MG63 (cell line): ENCODE measurements at regions not wholly inside any gene's neighbourhood (a gene's known extent, or its start where the extent isn't known, plus 50 kb on each side); places are given as distances from the start of the nearest gene placed in this dataset.
A peak's percentile ranks its signal among the peaks of the same experiment; 100 is the strongest.

Experiments
- DNase-seq: peaks from one replicate; pipeline ENCODE4 v3.0.0-alpha.2; 2020
- H3K27me3 ChIP-seq: fragments of 250-450 bp; sonication (Bioruptor Pico); 2 replicates; pipeline ENCODE4 v1.5.1; 2020; ENCODE audit warnings: mild to moderate bottlenecking, moderate library complexity
- H3K36me3 ChIP-seq: fragments of 250-450 bp; sonication (Bioruptor Pico); 2 replicates; pipeline ENCODE4 v1.5.1; 2020; ENCODE audit warnings: mild to moderate bottlenecking, moderate library complexity
- H3K4me3 ChIP-seq: fragments of 250-450 bp; sonication (Bioruptor Pico); 2 replicates; pipeline ENCODE4 v1.5.1; 2020; ENCODE audit warnings: mild to moderate bottlenecking, moderate library complexity
- H3K9me3 ChIP-seq: fragments of 250-450 bp; sonication (Bioruptor Pico); 2 replicates; pipeline ENCODE4 v1.5.1; 2020; ENCODE audit warnings: mild to moderate bottlenecking, moderate library complexity

- Histone ChIP-seq H3K4me3 (no peak overlapping the region), H3K27me3 (no peaks in the 10 kb centered on the region), H3K36me3 (peaks cover 4% of the 10 kb centered on the region; the same call in 1 of the 2 replicates), H3K9me3 (no peaks in the 10 kb centered on the region)
- no peak for DNase-seq
These were observed 55.6 kb upstream of the MACF1 start for GRCh38 chr1:39148942-39149341.

GRCh38 chr1:39149509-39149908 is 55.0 kb upstream of the MACF1 start:
- no peak for DNase-seq
- peaks cover 6% of the 10 kb centered on the region; the same call in 1 of the 2 replicates for H3K36me3 ChIP-seq
- H3K27me3 ChIP-seq = no peaks in the 10 kb centered on the region
- no peaks in the 10 kb centered on the region for H3K9me3 ChIP-seq
- H3K4me3 ChIP-seq = no peak overlapping the region

- DNase-seq = no peak
- Histone ChIP-seq H3K9me3 (no peaks in the 10 kb centered on the region), H3K36me3 (peaks cover 6% of the 10 kb centered on the region; the same call in 1 of the 2 replicates), H3K4me3 (no peak overlapping the region), H3K27me3 (no peaks in the 10 kb centered on the region)
These were observed 53.7 kb upstream of the MACF1 start for GRCh38 chr1:39150779-39151178.

DNA sequence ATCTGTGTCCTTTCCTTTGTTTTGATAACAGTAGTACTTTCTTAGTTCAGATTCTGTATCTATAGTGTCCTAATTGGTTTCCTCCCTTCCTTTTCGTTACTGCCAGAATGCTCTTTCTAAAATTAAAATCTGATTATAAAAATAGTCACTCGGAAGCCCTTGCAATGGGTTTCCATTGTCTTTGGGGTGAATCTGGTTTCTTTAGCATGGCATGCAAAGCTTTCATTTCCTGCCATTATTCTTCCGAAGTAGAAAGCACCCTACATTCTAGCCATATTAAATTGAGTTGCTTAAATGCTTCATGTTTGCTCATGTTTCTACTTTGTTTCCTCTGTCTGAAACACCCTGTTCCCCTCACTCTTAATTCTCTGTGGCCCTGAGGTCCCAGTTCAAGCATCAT is 53.2 kb upstream of the MACF1 start:
- Histone ChIP-seq H3K27me3 (no peaks in the 10 kb centered on the region), H3K36me3 (peaks cover 6% of the 10 kb centered on the region), H3K9me3 (no peaks in the 10 kb centered on the region), H3K4me3 (no peak overlapping the region)
- no peak for DNase-seq

- no peaks in the 10 kb centered on the region for H3K27me3 ChIP-seq
- peaks cover 6% of the 10 kb centered on the region for H3K36me3 ChIP-seq
- no peak overlapping the region for H3K4me3 ChIP-seq
- H3K9me3 ChIP-seq = no peaks in the 10 kb centered on the region
- DNase-seq = no peak
These were observed 51.6 kb upstream of the MACF1 start for GRCh38 chr1:39152923-39153322.

GRCh38 chr1:39153684-39154083 is 50.8 kb upstream of the MACF1 start:
- Histone ChIP-seq H3K36me3 (peaks cover 6% of the 10 kb centered on the region), H3K9me3 (no peaks in the 10 kb centered on the region), H3K4me3 (no peak overlapping the region), H3K27me3 (no peaks in the 10 kb centered on the region)
- no peak for DNase-seq

DNA sequence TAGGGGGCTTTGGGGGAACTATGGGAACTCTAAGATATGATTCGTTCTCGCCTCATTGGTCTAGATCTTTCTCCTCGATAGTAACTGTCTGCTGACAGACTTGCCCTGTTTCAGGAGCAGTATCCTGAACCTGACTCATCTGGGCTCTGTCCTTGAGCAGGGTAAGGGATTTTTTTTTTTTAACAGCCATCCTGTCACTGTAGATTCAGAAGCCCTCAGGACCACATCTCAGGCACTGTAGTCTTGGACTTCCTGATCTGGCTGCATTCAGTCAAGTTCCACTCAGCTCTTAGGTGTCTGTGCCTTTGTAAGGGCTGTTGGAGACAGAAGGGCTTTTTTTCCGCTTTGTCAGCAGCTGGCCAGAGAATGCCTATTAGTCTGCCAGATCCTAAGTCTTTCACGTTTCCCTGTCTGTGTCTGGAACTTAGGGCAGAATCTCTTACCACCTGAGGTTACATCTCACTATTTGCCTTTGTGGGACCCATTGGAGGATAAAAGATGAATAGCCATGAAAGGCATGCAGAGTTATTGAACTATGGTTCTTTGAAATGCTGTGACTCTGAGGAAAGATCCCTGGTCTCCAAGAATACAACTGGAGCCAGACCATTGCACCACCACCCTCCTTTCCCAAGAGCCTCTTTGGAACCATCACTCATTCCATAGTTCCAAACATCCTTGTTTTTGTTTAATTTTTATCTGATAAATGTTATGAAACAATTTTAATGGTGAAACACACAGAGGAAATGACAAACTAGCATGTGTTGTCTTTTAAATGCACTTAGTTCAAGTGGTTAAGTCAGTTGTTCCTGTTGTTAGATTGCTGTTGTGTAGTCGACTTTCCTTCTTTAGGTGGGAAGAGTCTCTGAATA is 49.7 kb upstream of the MACF1 start:
- Histone ChIP-seq H3K27me3 (no peaks in the 10 kb centered on the region), H3K36me3 (peaks cover 6% of the 10 kb centered on the region), H3K9me3 (no peaks in the 10 kb centered on the region), H3K4me3 (no peak overlapping the region)
- peak; percentile 61 for DNase-seq
